Endothelial cell of umbilical vein (primary cell): ENCODE measurements at regions not wholly inside any gene's neighbourhood (a gene's known extent, or its start where the extent isn't known, plus 50 kb on each side); places are given as distances from the start of the nearest gene placed in this dataset.

Source experiments
- BruUV-seq: library from RNA; stranded (reverse); fragments of 400-500 nt; replicated peaks from 2 replicates; lab custom pipeline; 2021; lab: Mats Ljungman, UMichigan
- CTCF ChIA-PET: fragments of 300-600, 350-600 bp; sonication (Branson Sonifier 250); formaldehyde crosslinking; loops from one replicate; lab custom pipeline; 2021; ENCODE audit warnings: antibody characterized with exemption, inconsistent platforms; lab: Charles Lee
- POLR2A ChIA-PET: fragments of 300-600, 350-600 bp; sonication (Branson Sonifier 250); formaldehyde crosslinking; loops from one replicate; lab custom pipeline; 2021; ENCODE audit warnings: antibody characterized with exemption, inconsistent platforms; lab: Charles Lee
- DNase-seq: peaks from one replicate; pipeline ENCODE4 v3.0.0-alpha.2; 2011; ENCODE audit warnings: low read depth, low spot score
- FAIRE-seq: peaks from 2 replicates; lab custom pipeline; 2011; peaks lifted over from hg19 to GRCh38; lab: Jason Lieb, UNC
- H2AFZ ChIP-seq: 2 replicates; pipeline ENCODE4 v1.6.0; 2012; ENCODE audit warnings: low read depth, low read length, control low read depth, inconsistent platforms
- H3K27ac ChIP-seq: 2 replicates; pipeline ENCODE4 v1.5.1; 2011; ENCODE audit warnings: low read depth, mild to moderate bottlenecking, control low read depth, low read length, moderate library complexity; ENCODE audit not compliant: insufficient read depth
- H3K27me3 ChIP-seq, 2 experiments: 2 replicates each; pipeline versions ENCODE4 v1.6.0 to v1.6.1; 2011; ENCODE audit warnings: low read length in 2 of 2, mixed read lengths in 1 of 2; ENCODE audit not compliant: control insufficient read depth in 2 of 2, insufficient read depth in 2 of 2
- H3K36me3 ChIP-seq, 2 experiments: 2 replicates in 1 of 2; 3 replicates in 1 of 2; pipeline ENCODE4 v1.5.1; 2011; ENCODE audit warnings: low read length in 2 of 2, mild to moderate bottlenecking in 1 of 2, moderate library complexity in 1 of 2; ENCODE audit not compliant: control insufficient read depth in 2 of 2, insufficient read depth in 2 of 2; ENCODE audit errors: extremely low read depth in 1 of 2
- H3K4me1 ChIP-seq: 3 replicates; pipeline ENCODE4 v1.5.1; 2011; ENCODE audit warnings: mild to moderate bottlenecking, low read length; ENCODE audit not compliant: control insufficient read depth, insufficient read depth; ENCODE audit errors: extremely low read depth
- H3K4me2 ChIP-seq: 2 replicates; pipeline ENCODE4 v1.6.1; 2011; ENCODE audit warnings: low read length, control low read depth, mixed read lengths; ENCODE audit not compliant: insufficient read depth
- H3K4me3 ChIP-seq, 3 experiments: fragments of 200-600 bp in 1 of 3; sonication (generic), shearing (Covaris generic) in 1 of 3; replicated peaks in 1 of 3; 2 replicates each; pipeline ENCODE4 v1.5.1; 2011 to 2016; ENCODE audit warnings: control low read depth in 3 of 3, low read length in 3 of 3, mild to moderate bottlenecking in 2 of 3, inconsistent platforms in 1 of 3, low read depth in 1 of 3, moderate library complexity in 1 of 3; ENCODE audit not compliant: insufficient read depth in 1 of 3
- H3K79me2 ChIP-seq: 2 replicates; pipeline ENCODE4 v1.6.0; 2012; ENCODE audit warnings: low read length, inconsistent platforms; ENCODE audit not compliant: control insufficient read depth, insufficient read depth
- H3K9ac ChIP-seq: replicated peaks from 2 replicates; pipeline ENCODE3; 2011; ENCODE audit warnings: low read length, control low read depth; ENCODE audit not compliant: insufficient read depth; ENCODE audit errors: extremely low read depth
- H3K9me1 ChIP-seq: replicated peaks from 3 replicates; pipeline ENCODE4 v1.6.0; 2011; ENCODE audit warnings: mild to moderate bottlenecking, low read length; ENCODE audit not compliant: control insufficient read depth, insufficient read depth; ENCODE audit errors: extremely low read depth
- H3K9me3 ChIP-seq: replicated peaks from 2 replicates; pipeline ENCODE4 v1.5.1; 2012; ENCODE audit warnings: low read length, inconsistent platforms; ENCODE audit not compliant: control insufficient read depth, insufficient read depth
- H4K20me1 ChIP-seq: replicated peaks from 2 replicates; pipeline ENCODE3; 2011; ENCODE audit warnings: mild to moderate bottlenecking, low read length; ENCODE audit not compliant: control insufficient read depth, insufficient read depth; ENCODE audit errors: extremely low read depth
- EZH2 ChIP-seq: IDR thresholded peaks from 2 replicates; pipeline ENCODE4 v1.6.1; 2012; ENCODE audit warnings: borderline replicate concordance, low read depth, mild to moderate bottlenecking, moderate library complexity, low read length, inconsistent platforms; ENCODE audit not compliant: severe bottlenecking
- FOS ChIP-seq: IDR thresholded peaks from 2 replicates; pipeline ENCODE4 v1.6.1; 2011; ENCODE audit warnings: mild to moderate bottlenecking, low read length, moderate library complexity, borderline replicate concordance; ENCODE audit not compliant: insufficient read depth
- GATA2 ChIP-seq: IDR thresholded peaks from 2 replicates; pipeline ENCODE4 v1.7.0; 2011; ENCODE audit warnings: low read depth, mild to moderate bottlenecking, moderate library complexity, mixed read lengths, low read length; ENCODE audit not compliant: insufficient read length, insufficient read depth
- JUN ChIP-seq: IDR thresholded peaks from 2 replicates; pipeline ENCODE4 v1.6.1; 2011; ENCODE audit warnings: borderline replicate concordance, low read depth; ENCODE audit not compliant: insufficient read length, insufficient read depth
- MYC ChIP-seq: IDR thresholded peaks from one replicate; pipeline ENCODE4 v1.6.1; 2011; ENCODE audit warnings: mild to moderate bottlenecking, low read depth, low read length
- POLR2A ChIP-seq: IDR thresholded peaks from 2 replicates; pipeline ENCODE4 v1.6.1; 2012; ENCODE audit warnings: low read depth, mild to moderate bottlenecking, control low read depth, low read length
- POLR2AphosphoS5 ChIP-seq: IDR thresholded peaks from 2 replicates; pipeline ENCODE4 v1.6.1; 2012; ENCODE audit warnings: low read depth, mild to moderate bottlenecking, control low read depth, low read length, moderate library complexity; ENCODE audit not compliant: insufficient read depth
- dilution Hi-C: fragments of 300-500 bp; cut with MboI; formaldehyde crosslinking; loops from one replicate; pipeline ENCODE4 v1.15.0; 2019; ENCODE audit warnings: low sequenced_read_pairs; ENCODE audit not compliant: extremely low pct_ligation_motif_present
- intact Hi-C: fragments of 100-400 bp; cut with micrococcal nuclease; formaldehyde crosslinking; loops from one replicate; pipeline ENCODE4 v1.10.0; 2022
- TF ChIP-seq, protein P1 (sequence below), 2 donors: IDR thresholded peaks; 1 replicate in 1 of 2; 2 replicates in 1 of 2; pipeline ENCODE4 v1.5.1; 2011; ENCODE audit warnings: low read length in 2 of 2, mild to moderate bottlenecking in 2 of 2, moderate library complexity in 2 of 2, control low read depth in 1 of 2, inconsistent platforms in 1 of 2, low read depth in 1 of 2; ENCODE audit not compliant: insufficient read depth in 1 of 2; ENCODE audit errors: extremely low read depth in 1 of 2

GRCh38 chr6:14810021-14810420, 435.8 kb upstream of the JARID2 start:
- Histone ChIP-seq H3K79me2 (no peaks in the 10 kb centered on the region), H3K4me3 (no peak overlapping the region), H4K20me1 (no peaks in the 10 kb centered on the region), H3K27me3 (no peaks in the 10 kb centered on the region), H3K27ac (no peak overlapping the region), H3K36me3 (no peaks in the 10 kb centered on the region), H2AFZ (no peak overlapping the region), H3K9me1 (no peaks in the 10 kb centered on the region), H3K9ac (no peak overlapping the region), H3K9me3 (no peaks in the 10 kb centered on the region), H3K4me1 (no peaks in the 10 kb centered on the region), H3K4me2 (no peak overlapping the region)
- TF ChIP-seq JUN: no peak
- no peak for TF ChIP-seq EZH2
- no peak for TF ChIP-seq POLR2A
- TF ChIP-seq FOS: no peak
- no peak for TF ChIP-seq POLR2AphosphoS5
- no TSS peak for BruUV-seq
- dilution Hi-C loops: no loop called here
- CTCF ChIA-PET: no interaction called here
- POLR2A ChIA-PET: no interaction called here
- intact Hi-C loops: no loop called here
- FAIRE-seq (no peak), DNase-seq (no peak)

DNA sequence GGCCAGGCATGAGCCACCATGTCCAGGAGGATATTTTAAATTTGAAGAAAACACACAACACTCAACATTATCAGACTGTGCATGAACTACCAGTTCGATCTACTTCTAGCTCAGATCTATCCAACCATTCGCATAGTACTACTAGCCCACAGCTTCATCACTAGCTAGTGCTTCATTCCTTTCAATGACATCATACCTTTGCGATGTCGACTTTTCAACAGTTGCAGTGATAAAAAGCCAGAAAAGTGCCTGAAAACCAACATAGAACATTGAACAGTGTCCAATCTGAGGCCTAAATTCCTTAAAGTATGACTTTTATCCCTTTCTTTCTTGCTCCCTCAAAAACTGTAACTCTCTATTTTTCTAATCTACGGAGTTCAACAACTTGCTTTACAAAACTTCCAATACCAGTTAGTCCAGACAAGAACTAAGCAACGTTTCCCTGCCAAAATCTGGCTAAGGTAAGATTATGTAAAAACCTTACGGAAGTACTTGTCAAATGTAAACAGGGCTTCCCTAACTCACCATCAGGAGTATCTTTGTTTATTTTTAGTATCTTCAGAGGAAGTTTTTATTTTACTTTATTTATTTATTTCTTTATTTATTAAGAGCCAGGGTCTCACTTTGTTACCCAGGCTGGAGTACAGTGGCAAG, 434.0 kb upstream of the JARID2 start:
- Histone ChIP-seq H2AFZ (no peak overlapping the region), H3K27ac (no peak overlapping the region), H3K9me3 (no peaks in the 10 kb centered on the region), H3K79me2 (no peaks in the 10 kb centered on the region), H3K9me1 (no peaks in the 10 kb centered on the region), H3K4me1 (no peaks in the 10 kb centered on the region), H3K4me3 (no peak overlapping the region), H3K27me3 (no peaks in the 10 kb centered on the region), H3K4me2 (no peak overlapping the region), H4K20me1 (no peaks in the 10 kb centered on the region), H3K36me3 (no peaks in the 10 kb centered on the region), H3K9ac (no peak overlapping the region)
- intact Hi-C loops: no loop called here
- no peak for DNase-seq
- dilution Hi-C loops: no loop called here
- ChIA-PET CTCF (no interaction called here), POLR2A (no interaction called here)
- no peak for FAIRE-seq
- TF ChIP-seq POLR2AphosphoS5 (no peak), POLR2A (no peak), GATA2 (no peak), MYC (no peak), JUN (no peak)
- TF ChIP-seq, protein P1, sequence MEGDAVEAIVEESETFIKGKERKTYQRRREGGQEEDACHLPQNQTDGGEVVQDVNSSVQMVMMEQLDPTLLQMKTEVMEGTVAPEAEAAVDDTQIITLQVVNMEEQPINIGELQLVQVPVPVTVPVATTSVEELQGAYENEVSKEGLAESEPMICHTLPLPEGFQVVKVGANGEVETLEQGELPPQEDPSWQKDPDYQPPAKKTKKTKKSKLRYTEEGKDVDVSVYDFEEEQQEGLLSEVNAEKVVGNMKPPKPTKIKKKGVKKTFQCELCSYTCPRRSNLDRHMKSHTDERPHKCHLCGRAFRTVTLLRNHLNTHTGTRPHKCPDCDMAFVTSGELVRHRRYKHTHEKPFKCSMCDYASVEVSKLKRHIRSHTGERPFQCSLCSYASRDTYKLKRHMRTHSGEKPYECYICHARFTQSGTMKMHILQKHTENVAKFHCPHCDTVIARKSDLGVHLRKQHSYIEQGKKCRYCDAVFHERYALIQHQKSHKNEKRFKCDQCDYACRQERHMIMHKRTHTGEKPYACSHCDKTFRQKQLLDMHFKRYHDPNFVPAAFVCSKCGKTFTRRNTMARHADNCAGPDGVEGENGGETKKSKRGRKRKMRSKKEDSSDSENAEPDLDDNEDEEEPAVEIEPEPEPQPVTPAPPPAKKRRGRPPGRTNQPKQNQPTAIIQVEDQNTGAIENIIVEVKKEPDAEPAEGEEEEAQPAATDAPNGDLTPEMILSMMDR (IDR thresholded peaks at IDR 0.05; ENCODE audit: extremely low read depth in 1 of 2, insufficient read depth in 1 of 2, low read depth in 1 of 2, low read length in 2 of 2): no peak
- BruUV-seq: no TSS peak
